ENCODE measurements at regions not wholly inside any gene's neighbourhood (a gene's known extent, or its start where the extent isn't known, plus 50 kb on each side); places are given as distances from the start of the nearest gene placed in this dataset.

GRCh38 chr7:98735801-98736200 is 118.7 kb downstream of the NPTX2 start:
- TF ChIP-seq CTCF (IDR thresholded peaks at IDR 0.05; ENCODE audit: low read depth, low read length) (no peak), EZH2phosphoT487 (IDR thresholded peaks at IDR 0.05; ENCODE audit: low read depth) (no peak)
